GM19452 (cell line): ENCODE measurements at regions not wholly inside any gene's neighbourhood (a gene's known extent, or its start where the extent isn't known, plus 50 kb on each side); places are given as distances from the start of the nearest gene placed in this dataset.
"Not testable (repeated sequence)": the region's sequence is repeated elsewhere in the genome, so short reads cannot be mapped to it uniquely, and the experiment has no call there.

Experiments
- ATAC-seq: cut with Tn5 transposase; IDR thresholded peaks from one replicate; pipeline ENCODE4 v1.9.1; 2021; ENCODE audit not compliant: unreplicated experiment

DNA sequence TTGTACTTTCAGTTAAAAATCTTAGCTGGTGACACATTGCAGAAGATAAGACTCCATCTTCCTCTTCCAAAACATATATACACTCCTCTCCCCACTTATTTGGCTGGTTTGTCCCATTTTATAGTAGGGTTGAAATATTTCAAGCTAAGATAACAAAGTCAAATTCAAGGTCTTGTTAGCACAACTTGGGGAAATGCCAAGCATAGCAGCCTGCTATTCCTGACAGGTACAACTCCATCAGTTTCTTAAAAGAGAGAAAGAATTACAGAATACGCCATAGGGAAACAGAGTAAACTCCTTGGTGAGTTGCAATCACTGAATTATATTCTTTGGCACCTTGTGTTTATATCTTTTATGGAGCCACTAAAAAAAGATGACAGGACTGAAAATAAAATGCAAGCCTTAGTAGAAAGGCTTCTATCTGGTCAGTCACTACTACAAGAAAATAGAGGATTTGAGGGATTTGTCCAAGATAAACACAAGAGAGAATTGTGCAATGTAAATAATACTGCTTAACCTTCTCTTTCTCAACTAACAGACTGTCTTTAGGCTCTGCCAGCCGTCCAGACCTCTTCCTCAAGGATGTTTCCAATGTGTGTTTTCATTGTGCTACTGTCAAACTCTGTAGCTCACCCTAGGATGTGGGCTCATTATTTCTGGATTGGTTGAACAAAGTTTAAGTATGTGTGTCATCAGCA lies 170.3 kb downstream of the VEGFC start:
- no peak for ATAC-seq

DNA sequence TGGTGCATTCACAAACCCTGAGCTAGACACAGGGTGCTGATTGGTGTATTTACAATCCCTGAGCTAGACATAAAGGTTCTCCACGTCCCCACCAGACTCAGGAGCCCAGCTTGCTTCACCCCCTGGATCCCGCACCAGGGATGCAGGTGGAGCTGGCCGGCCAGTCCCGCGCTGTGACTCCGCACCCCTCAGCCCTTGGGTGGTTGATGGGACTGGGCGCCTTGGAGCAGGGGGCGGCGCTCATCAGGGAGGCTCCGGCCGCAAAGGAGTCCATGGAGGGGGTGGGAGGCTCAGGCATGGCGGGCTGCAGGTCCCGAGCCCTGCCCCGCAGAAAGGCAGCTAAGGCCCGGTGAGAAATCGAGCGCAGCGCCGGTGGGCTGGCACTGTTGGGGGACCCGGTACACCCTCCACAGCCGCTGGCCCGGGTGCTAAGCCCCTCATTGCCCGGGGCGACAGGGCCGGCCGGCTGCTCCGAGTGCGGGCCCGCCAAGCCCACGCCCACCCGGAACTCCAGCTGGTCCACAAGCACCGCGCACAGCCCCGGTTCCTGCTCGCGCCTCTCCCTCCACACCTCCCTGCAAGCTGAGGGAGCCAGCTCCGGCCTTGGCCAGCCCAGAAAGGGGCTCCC lies 167.6 kb downstream of the VEGFC start:
- ATAC-seq = not testable (repeated sequence)

DNA sequence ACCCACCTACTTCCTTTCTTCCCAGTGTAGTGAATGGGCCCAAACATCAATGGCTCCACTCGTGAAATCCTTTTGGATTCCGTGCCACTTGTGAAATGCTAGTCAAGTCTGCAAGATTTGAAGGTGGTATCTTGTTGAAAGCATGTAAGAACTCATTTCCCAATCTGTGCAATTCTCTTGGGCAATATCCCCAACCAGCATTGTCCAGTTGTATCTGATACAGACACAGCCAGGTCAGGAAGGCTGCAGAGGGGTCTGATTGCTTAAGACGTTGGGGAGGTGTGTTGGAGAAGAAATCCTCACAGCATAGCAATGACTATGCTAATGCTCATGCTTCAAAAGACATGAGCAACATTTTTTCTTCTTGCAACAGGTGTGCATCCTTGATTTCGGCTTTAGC lies 164.8 kb downstream of the VEGFC start:
- no peak for ATAC-seq

DNA sequence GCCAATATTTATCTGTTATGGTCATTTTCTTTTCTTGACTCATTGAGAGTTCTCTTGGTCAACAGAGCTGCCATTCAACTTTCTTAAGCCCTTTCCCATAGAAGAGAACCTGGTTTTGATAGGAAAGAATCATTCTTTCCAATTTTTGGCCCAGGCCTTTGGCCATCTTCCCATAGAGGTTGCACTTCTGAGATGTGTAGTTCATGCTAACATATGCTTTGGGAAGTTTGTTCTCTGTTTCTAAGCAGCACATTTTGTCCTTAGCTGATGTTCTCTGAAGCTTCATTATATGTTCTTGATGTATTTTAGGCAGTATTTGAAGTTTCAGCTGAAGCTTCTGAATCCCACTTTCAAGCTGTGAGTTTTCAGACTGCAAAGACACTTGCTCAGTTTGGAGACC lies 161.1 kb downstream of the VEGFC start:
- no peak for ATAC-seq
